GM21786 (cell line): ENCODE measurements at regions not wholly inside any gene's neighbourhood (a gene's known extent, or its start where the extent isn't known, plus 50 kb on each side); places are given as distances from the start of the nearest gene placed in this dataset.

ENCODE experiments used
- ATAC-seq: cut with Tn5 transposase; IDR thresholded peaks from one replicate; pipeline ENCODE4 v1.9.1; 2021; ENCODE audit not compliant: unreplicated experiment

- ATAC-seq, result no peak
Measured at GRCh38 chr7:18305866-18306265, 189.7 kb upstream of the HDAC9 start.

- ATAC-seq, result no peak
Measured at GRCh38 chr7:18306696-18307095, 188.9 kb upstream of the HDAC9 start.

- no peak for ATAC-seq
Measured at GRCh38 chr7:18308938-18309337, 186.6 kb upstream of the HDAC9 start.

DNA sequence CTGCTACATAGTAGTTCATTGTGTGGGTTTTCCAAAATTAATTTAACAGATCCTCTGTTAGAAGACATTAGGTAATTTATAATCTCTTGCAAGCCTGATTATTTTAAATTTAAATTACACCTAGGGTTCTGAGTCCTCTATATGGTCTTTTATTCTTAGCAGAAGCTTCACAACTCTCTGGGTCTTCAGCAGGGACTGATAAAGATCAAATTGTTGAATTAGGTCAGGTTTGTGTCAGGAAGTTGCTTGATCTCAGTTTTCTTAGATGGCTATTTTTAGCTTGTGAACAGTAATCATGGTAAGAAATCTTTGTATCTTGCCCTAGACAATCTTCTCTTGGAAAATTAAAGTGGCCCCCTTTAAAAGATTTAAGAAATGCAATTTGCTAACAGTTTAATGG is 183.1 kb upstream of the HDAC9 start:
- no peak for ATAC-seq

- ATAC-seq, result no peak
Measured at GRCh38 chr7:18313965-18314364, 181.6 kb upstream of the HDAC9 start.

- ATAC-seq, result no peak
Measured at GRCh38 chr7:18315241-18315640, 180.3 kb upstream of the HDAC9 start.

- no peak for ATAC-seq
Measured at GRCh38 chr7:18317941-18318340, 177.6 kb upstream of the HDAC9 start.

GRCh38 chr7:18320422-18320821 is 175.1 kb upstream of the HDAC9 start:
- ATAC-seq, result no peak

DNA sequence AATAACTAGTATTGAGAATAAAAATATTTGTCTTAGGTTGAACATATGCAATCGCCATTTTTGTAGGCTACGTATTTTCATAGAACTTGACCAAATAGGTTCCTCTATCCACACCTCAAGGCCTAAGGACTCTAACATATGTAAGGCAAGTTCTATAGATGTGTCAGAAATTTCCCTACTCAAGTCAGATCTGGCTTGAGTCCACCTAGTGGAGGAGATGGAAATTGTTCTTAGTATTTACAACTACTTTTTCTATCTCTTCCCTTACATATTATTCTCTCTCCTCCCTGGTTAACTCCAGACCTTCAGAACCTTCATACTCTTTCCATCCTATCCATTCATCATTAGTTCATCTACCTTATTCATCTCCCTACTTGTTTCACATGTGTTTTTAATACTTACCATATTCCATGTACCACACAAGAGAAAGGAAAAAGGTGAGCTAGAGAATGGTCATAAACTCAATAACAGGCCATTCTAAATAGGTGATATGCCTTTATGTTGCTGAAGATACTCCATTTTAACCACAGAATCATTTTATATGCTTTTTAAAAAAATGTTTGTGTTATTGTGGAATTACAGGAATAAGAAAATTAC is 174.5 kb upstream of the HDAC9 start:
- peak; percentile 86 for ATAC-seq

- ATAC-seq, result no peak
Measured at GRCh38 chr7:18330548-18330947, 165.0 kb upstream of the HDAC9 start.

DNA sequence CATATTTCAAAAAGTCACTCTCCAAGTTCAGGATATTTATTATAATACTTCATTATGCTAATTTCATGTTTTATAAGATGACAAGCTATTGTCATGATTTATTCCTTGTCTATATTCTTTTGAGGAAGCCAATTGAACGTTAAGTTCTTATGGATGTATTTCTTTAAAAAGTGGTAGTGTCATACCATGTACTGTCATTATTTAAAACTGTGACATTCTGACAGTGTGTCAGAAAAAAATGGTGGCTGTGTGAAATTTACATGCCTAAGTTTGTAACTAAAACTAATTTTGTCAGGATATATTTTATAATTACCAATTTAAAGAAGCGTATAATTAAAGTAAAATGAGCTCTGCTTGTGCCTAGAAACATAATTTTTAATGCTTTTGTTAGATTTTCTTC is 158.9 kb upstream of the HDAC9 start:
- ATAC-seq, result no peak

DNA sequence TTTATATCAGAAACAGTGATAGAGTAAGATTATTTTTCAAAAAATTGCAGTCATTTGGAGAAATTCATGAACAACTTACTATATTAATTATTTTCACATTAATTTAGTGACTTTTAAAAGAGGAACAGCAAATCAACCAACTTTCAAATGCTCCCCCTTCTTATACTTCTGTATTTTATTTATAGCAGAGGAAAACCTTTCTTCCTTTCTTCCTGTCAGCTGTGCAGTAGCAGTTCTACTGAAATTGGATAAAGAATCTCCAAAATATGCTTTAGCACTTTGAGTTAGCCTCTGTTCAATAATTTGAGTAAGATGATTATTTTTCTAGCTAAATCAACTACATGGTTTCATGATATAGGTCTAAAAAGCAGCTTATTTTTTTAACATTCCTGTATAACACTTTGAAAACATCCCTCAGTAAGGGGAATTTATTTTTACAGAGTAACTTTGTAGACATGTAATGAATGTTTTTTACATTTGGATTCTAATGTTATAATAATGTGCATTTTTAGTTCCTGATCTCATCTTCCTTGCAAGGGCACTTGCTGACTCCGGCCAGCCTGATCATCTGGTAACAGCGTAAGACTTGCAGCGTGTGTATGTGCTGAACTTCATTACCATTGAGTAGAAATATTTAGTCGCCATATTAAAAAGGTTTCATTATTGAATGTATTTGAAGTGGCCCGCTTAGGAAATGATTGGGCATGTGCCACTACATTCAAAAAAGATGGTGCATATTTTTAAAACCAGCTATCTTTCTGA is 158.3 kb upstream of the HDAC9 start:
- ATAC-seq, result no peak

DNA sequence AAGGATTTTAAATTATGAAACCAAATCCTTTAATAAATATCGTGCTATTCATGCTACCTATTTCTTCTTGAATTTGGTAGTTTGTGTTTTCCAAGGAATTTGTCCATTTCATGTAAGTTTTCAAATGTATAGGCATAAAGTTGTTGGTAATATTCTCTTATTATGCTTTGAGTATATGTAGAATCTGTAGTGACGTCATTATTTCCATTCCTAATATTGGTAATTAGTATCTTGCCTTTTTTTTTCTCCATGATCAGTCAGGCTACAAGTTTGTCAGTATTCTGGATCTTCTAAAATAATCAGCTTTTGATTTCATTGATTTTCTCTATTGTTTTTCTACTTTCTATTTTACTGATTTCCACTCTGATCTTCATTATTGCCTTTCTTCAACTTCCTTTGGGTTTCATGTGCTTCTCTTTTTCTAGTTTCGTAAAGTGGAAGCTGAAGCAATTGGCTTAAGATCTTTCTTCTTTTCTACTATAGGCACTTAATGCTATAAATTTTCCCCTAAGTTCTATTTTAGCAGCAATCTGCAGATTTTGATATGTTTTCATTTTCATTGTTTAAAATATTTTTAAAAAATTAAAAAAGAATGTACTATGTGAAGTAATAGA is 156.5 kb upstream of the HDAC9 start:
- no peak for ATAC-seq

DNA sequence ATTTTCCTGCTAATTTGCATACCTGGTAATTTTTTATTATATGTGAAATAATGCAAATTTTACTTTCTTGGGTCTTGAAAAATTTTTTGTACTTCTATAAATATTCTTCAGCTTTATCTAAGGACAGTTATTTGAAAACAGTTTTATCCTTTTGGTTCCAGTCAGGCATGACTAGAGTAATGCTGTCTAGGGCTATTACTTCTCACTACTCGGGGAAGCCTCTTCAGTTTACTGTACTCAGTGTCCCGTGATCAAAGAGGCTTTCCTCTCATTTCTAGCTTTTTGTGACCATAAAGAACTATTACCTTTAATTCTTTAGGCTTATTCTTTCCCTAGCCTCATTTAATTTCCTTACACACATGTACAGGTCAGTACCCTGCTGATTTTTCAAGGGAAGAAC is 153.8 kb upstream of the HDAC9 start:
- ATAC-seq, result no peak

- no peak for ATAC-seq
Measured at GRCh38 chr7:18343047-18343446, 152.5 kb upstream of the HDAC9 start.

GRCh38 chr7:18344536-18344935 is 151.0 kb upstream of the HDAC9 start:
- ATAC-seq, result no peak

DNA sequence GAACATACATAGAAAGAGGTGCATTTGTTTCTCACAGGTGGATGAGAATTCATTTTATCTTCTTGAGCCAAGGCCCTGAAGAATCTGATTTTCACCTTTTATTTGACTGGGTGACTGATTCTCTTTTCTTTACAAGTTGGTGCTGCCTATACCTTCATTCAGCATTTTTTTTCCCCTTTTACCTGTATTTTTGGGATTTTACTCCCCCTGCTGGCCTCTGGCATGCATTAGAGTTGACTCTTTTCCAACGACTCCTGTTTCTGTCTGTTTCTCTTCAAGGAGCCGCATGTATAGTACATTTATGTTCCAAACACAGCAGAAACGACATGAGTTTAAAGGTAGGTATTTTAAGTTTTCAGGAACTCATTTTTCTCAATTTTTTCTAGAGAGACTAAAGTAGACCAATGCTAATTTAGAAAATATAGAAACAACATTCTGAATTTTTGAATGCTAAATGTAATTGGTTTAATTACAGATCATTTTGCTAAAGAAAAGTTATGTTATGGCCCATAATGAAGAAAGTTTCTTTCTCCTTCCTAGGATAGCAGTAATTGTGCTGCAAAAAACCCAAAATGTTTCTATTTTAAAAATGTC is 149.8 kb upstream of the HDAC9 start:
- ATAC-seq, result peak; percentile 66

- ATAC-seq, result no peak
Measured at GRCh38 chr7:18347170-18347569, 148.4 kb upstream of the HDAC9 start.

GRCh38 chr7:18350678-18351077 is 144.9 kb upstream of the HDAC9 start:
- ATAC-seq, result no peak

GRCh38 chr7:18352339-18353255 is 143.0 kb upstream of the HDAC9 start:
- ATAC-seq, result no peak

- ATAC-seq, result no peak
Measured at GRCh38 chr7:18353339-18353738, 142.2 kb upstream of the HDAC9 start.
